Loucy (cell line): ENCODE measurements at regions not wholly inside any gene's neighbourhood (a gene's known extent, or its start where the extent isn't known, plus 50 kb on each side); places are given as distances from the start of the nearest gene placed in this dataset.

ENCODE experiments used
- H2AFZ ChIP-seq: fragments of 200-600 bp; sonication (generic); 2 replicates; pipeline ENCODE4 v1.6.0; 2016; ENCODE audit warnings: antibody characterized with exemption, mild to moderate bottlenecking, low read length, moderate library complexity
- H3F3A ChIP-seq: fragments of 200-600 bp; 2 replicates; pipeline ENCODE4 v1.6.0; 2016; ENCODE audit warnings: antibody characterized with exemption, low read depth, mild to moderate bottlenecking
- H3K27me3 ChIP-seq: fragments of 200-600 bp; sonication (generic); 2 replicates; pipeline ENCODE4 v1.6.1; 2014; ENCODE audit warnings: low read length, mild to moderate bottlenecking; ENCODE audit not compliant: insufficient read depth, poor library complexity, severe bottlenecking
- H3K36me3 ChIP-seq: fragments of 200-600 bp; sonication (generic); 2 replicates; pipeline ENCODE4 v1.6.1; 2016; ENCODE audit warnings: low read length; ENCODE audit not compliant: insufficient read depth
- H3K4me1 ChIP-seq: fragments of 200-600 bp; sonication (generic); 2 replicates; pipeline ENCODE4 v1.5.1; 2014; ENCODE audit warnings: low read length, mild to moderate bottlenecking; ENCODE audit not compliant: insufficient read depth, poor library complexity, severe bottlenecking
- H3K4me2 ChIP-seq: fragments of 200-600 bp; sonication (generic); 2 replicates; pipeline ENCODE4 v1.6.0; 2014; ENCODE audit warnings: antibody characterized with exemption, low read length, low read depth, mild to moderate bottlenecking; ENCODE audit not compliant: poor library complexity, severe bottlenecking
- H3K4me3 ChIP-seq: fragments of 200-600 bp; sonication (generic); 2 replicates; pipeline ENCODE4 v1.5.1; 2014; ENCODE audit warnings: low read length, mild to moderate bottlenecking, mixed read lengths; ENCODE audit not compliant: poor library complexity, severe bottlenecking
- H3K79me2 ChIP-seq: fragments of 200-600 bp; sonication (generic); 2 replicates; pipeline ENCODE4 v1.6.1; 2014; ENCODE audit warnings: low read length; ENCODE audit not compliant: insufficient read depth
- H3K9ac ChIP-seq: fragments of 200-600 bp; sonication (generic); 2 replicates; pipeline ENCODE4 v1.6.0; 2014; ENCODE audit warnings: mild to moderate bottlenecking, low read depth, low read length, moderate library complexity; ENCODE audit not compliant: poor library complexity, severe bottlenecking
- H3K9me2 ChIP-seq: fragments of 200-600 bp; sonication (generic); replicated peaks from 2 replicates; pipeline ENCODE4 v1.6.1; 2016; ENCODE audit warnings: low read depth, low read length, mixed read lengths
- H3K9me3 ChIP-seq: fragments of 200-600 bp; sonication (generic); 2 replicates; pipeline ENCODE4 v1.6.1; 2014; ENCODE audit warnings: mild to moderate bottlenecking, antibody characterized with exemption, low read length, low read depth; ENCODE audit not compliant: insufficient read depth
- H4K20me1 ChIP-seq: fragments of 200-600 bp; sonication (generic); 2 replicates; pipeline ENCODE4 v1.6.0; 2014; ENCODE audit warnings: antibody characterized with exemption, low read length, mild to moderate bottlenecking; ENCODE audit not compliant: insufficient read depth, poor library complexity, severe bottlenecking
- CTCF ChIP-seq: fragments of 200-600 bp; sonication (generic); conservative IDR thresholded peaks from 2 replicates; pipeline ENCODE4 v1.5.1; 2014; ENCODE audit warnings: mild to moderate bottlenecking, antibody characterized with exemption, low read length
- EZH2phosphoT487 ChIP-seq: fragments of 200-600 bp; IDR thresholded peaks from 2 replicates; pipeline ENCODE4 v1.6.1; 2018; ENCODE audit warnings: antibody characterized with exemption, mild to moderate bottlenecking, moderate library complexity, borderline replicate concordance

- Histone ChIP-seq H3K36me3 (no peaks in the 10 kb centered on the region), H3K4me1 (peaks cover 8% of the 10 kb centered on the region), H4K20me1 (no peaks in the 10 kb centered on the region), H3K9me3 (no peaks in the 10 kb centered on the region), H3K4me3 (no peak overlapping the region), H3K4me2 (no peak overlapping the region), H2AFZ (no peak overlapping the region), H3F3A (no peaks in the 10 kb centered on the region), H3K9ac (no peak overlapping the region), H3K9me2 (no peaks in the 10 kb centered on the region), H3K27me3 (no peaks in the 10 kb centered on the region), H3K79me2 (no peaks in the 10 kb centered on the region)
- TF ChIP-seq CTCF (no peak), EZH2phosphoT487 (no peak)
These were observed 59.5 kb upstream of the SMAD6 start for GRCh38 chr15:66642514-66642913.

GRCh38 chr15:66643033-66643432 is 59.0 kb upstream of the SMAD6 start:
- Histone ChIP-seq H4K20me1 (no peaks in the 10 kb centered on the region), H3K4me3 (no peak overlapping the region), H3K27me3 (no peaks in the 10 kb centered on the region), H3K9me2 (no peaks in the 10 kb centered on the region), H3K79me2 (no peaks in the 10 kb centered on the region), H3K9ac (no peak overlapping the region), H2AFZ (no peak overlapping the region), H3K36me3 (no peaks in the 10 kb centered on the region), H3K4me1 (peaks cover 7% of the 10 kb centered on the region), H3K4me2 (no peak overlapping the region), H3K9me3 (no peaks in the 10 kb centered on the region), H3F3A (no peaks in the 10 kb centered on the region)
- no peak for TF ChIP-seq EZH2phosphoT487
- no peak for TF ChIP-seq CTCF

GRCh38 chr15:66644000-66644787 is 57.8 kb upstream of the SMAD6 start:
- Histone ChIP-seq H3K79me2 (no peaks in the 10 kb centered on the region), H2AFZ (peak overlapping the region; percentile 56; the same call in 1 of the 2 replicates), H3K4me2 (no peak overlapping the region), H3K36me3 (no peaks in the 10 kb centered on the region), H3K4me3 (no peak overlapping the region), H3F3A (no peaks in the 10 kb centered on the region), H3K9ac (peak overlapping the region; percentile 38), H3K4me1 (no peaks in the 10 kb centered on the region), H3K9me2 (no peaks in the 10 kb centered on the region), H3K27me3 (no peaks in the 10 kb centered on the region), H3K9me3 (no peaks in the 10 kb centered on the region), H4K20me1 (no peaks in the 10 kb centered on the region)
- TF ChIP-seq EZH2phosphoT487 = no peak
- TF ChIP-seq CTCF = no peak
